A549 (cell line): ENCODE measurements at regions not wholly inside any gene's neighbourhood (a gene's known extent, or its start where the extent isn't known, plus 50 kb on each side); places are given as distances from the start of the nearest gene placed in this dataset.

Experiments
- ATAC-seq, 2 experiments: fragments of 200-7000 bp in 1 of 2; fragments of >200 bp in 1 of 2; cut with Nextera tagmentation in 1 of 2; cut with Tn5 transposase in 1 of 2; 3 replicates each; pipeline versions ENCODE4 v1.8.0 to v1.9.1; 2018 to 2020; ENCODE audit warnings: mild to moderate bottlenecking in 1 of 2, moderate library complexity in 1 of 2
- CTCF ChIA-PET: fragments of 300-600 bp; sonication (Branson Sonifier 250); formaldehyde crosslinking; extraction: SDS; loops from one replicate; lab custom pipeline; 2021; ENCODE audit warnings: antibody characterized with exemption, inconsistent platforms; lab: Yijun Ruan, JAX
- POLR2A ChIA-PET: fragments of 350-600 bp; formaldehyde crosslinking; extraction: SDS; loops from one replicate; lab custom pipeline; 2021; ENCODE audit warnings: antibody characterized with exemption, inconsistent platforms; lab: Yijun Ruan, JAX
- DNase-seq, 2 experiments: peaks; one replicate each; pipeline versions ENCODE4 v3.0.0 to v3.0.0-alpha.2; 2011 to 2016; ENCODE audit warnings: low read depth in 1 of 2, low spot score in 1 of 2
- FAIRE-seq: peaks from 2 replicates; lab custom pipeline; 2011; peaks lifted over from hg19 to GRCh38; lab: Jason Lieb, UNC
- H3K27ac ChIP-seq, 2 experiments: fragments of >200 bp; sonication (Bioruptor Twin); formaldehyde crosslinking; 3 replicates each; pipeline ENCODE4 v1.5.1; 2016 to 2017
- H3K4me1 ChIP-seq: fragments of >200 bp; sonication (Bioruptor Twin); formaldehyde crosslinking; 3 replicates; pipeline ENCODE4 v1.6.1; 2016
- H3K4me2 ChIP-seq: fragments of >200 bp; sonication (Bioruptor Twin); formaldehyde crosslinking; 3 replicates; pipeline ENCODE4 v1.6.1; 2016
- H3K4me3 ChIP-seq: fragments of >200 bp; sonication (Bioruptor Twin); formaldehyde crosslinking; 3 replicates; pipeline ENCODE4 v1.5.1; 2016
- H3K9me3 ChIP-seq: fragments of >200 bp; sonication (Bioruptor Twin); formaldehyde crosslinking; 3 replicates; pipeline ENCODE4 v1.6.1; 2016
- ATOH8 ChIP-seq: fragments of 250-450 bp; sonication (Bioruptor Pico); IDR thresholded peaks from 2 replicates; pipeline ENCODE4 v1.5.0; 2020; ENCODE audit warnings: low read depth, mild to moderate bottlenecking, moderate library complexity
- BCL3 ChIP-seq: fragments of >200 bp; sonication (Bioruptor Twin); formaldehyde crosslinking; IDR thresholded peaks from 3 replicates; pipeline ENCODE4 v1.6.1; 2016
- BHLHE40 ChIP-seq: IDR thresholded peaks from 2 replicates; pipeline ENCODE4 v1.6.1; 2012; ENCODE audit warnings: low read depth, low read length, inconsistent platforms
- CBX2 ChIP-seq: fragments of 200-600 bp; sonication (generic); IDR thresholded peaks from 2 replicates; pipeline ENCODE4 v1.6.1; 2016; ENCODE audit warnings: low read depth, mild to moderate bottlenecking, borderline replicate concordance
- CTCF ChIP-seq: fragments of >200 bp; sonication (Bioruptor Twin); formaldehyde crosslinking; IDR thresholded peaks from 3 replicates; pipeline ENCODE4 v1.5.1; 2016
- E2F6 ChIP-seq: IDR thresholded peaks from 2 replicates; pipeline ENCODE4 v1.6.1; 2012; ENCODE audit warnings: low read depth, borderline replicate concordance
- EHF ChIP-seq: fragments of 250-450 bp; sonication (Bioruptor Pico); IDR thresholded peaks from 2 replicates; pipeline ENCODE4 v1.5.0; 2020; ENCODE audit warnings: mild to moderate bottlenecking
- ELK1 ChIP-seq: fragments of 150-350 bp; IDR thresholded peaks from 2 replicates; pipeline ENCODE4 v1.6.1; 2014; ENCODE audit warnings: low read depth, mild to moderate bottlenecking, low read length
- EP300 ChIP-seq, 2 experiments: fragments of >200 bp; sonication (Bioruptor Twin); formaldehyde crosslinking; IDR thresholded peaks; 2 replicates in 1 of 2; 3 replicates in 1 of 2; pipeline ENCODE4 v1.6.1; 2016 to 2017
- FOSB ChIP-seq: fragments of 250-450 bp; sonication (Bioruptor Pico); IDR thresholded peaks from 2 replicates; pipeline ENCODE4 v1.5.0; 2020; ENCODE audit warnings: mild to moderate bottlenecking, moderate library complexity
- GATA3 ChIP-seq: IDR thresholded peaks from 2 replicates; pipeline ENCODE4 v1.6.1; 2012; ENCODE audit warnings: borderline replicate concordance
- HOXB13 ChIP-seq: fragments of 250-450 bp; sonication (Bioruptor Pico); IDR thresholded peaks from 2 replicates; pipeline ENCODE4 v1.5.0; 2020; ENCODE audit warnings: low read depth, mild to moderate bottlenecking, moderate library complexity
- MAFK ChIP-seq: fragments of 450-650 bp; IDR thresholded peaks from 2 replicates; pipeline ENCODE4 v1.6.1; 2014; ENCODE audit not compliant: partially characterized antibody
- MAX ChIP-seq: IDR thresholded peaks from 2 replicates; pipeline ENCODE4 v1.6.1; 2012
- MAZ ChIP-seq: fragments of 150-350 bp; IDR thresholded peaks from 2 replicates; pipeline ENCODE4 v1.6.1; 2014; ENCODE audit warnings: antibody characterized with exemption, low read depth, low read length, borderline replicate concordance
- NPAS2 ChIP-seq: fragments of 250-450 bp; sonication (Bioruptor Pico); IDR thresholded peaks from 2 replicates; pipeline ENCODE4 v1.8.0; 2022; ENCODE audit warnings: mild to moderate bottlenecking, moderate library complexity, borderline replicate concordance
- NR3C1 ChIP-seq: fragments of >200 bp; sonication (Bioruptor Twin); formaldehyde crosslinking; IDR thresholded peaks from 3 replicates; pipeline ENCODE4 v1.6.1; 2017
- RAD21 ChIP-seq, 2 experiments: fragments of >200 bp in 1 of 2; sonication (Bioruptor Twin) in 1 of 2; formaldehyde crosslinking in 1 of 2; IDR thresholded peaks in 1 of 2; conservative IDR thresholded peaks in 1 of 2; 2 replicates in 1 of 2; 3 replicates in 1 of 2; pipeline ENCODE4 v1.6.1; 2012 to 2018; ENCODE audit warnings: inconsistent platforms in 1 of 2
- REST ChIP-seq: fragments of 200-600 bp; sonication (generic); IDR thresholded peaks from 2 replicates; pipeline ENCODE4 v1.6.1; 2016; ENCODE audit warnings: antibody characterized with exemption, mild to moderate bottlenecking, moderate library complexity
- SMC3 ChIP-seq: fragments of >200 bp; sonication (Bioruptor Twin); formaldehyde crosslinking; IDR thresholded peaks from 3 replicates; pipeline ENCODE4 v1.6.1; 2018; ENCODE audit warnings: inconsistent platforms
- TFCP2L1 ChIP-seq: fragments of 250-450 bp; sonication (Bioruptor Pico); IDR thresholded peaks from 2 replicates; pipeline ENCODE4 v1.5.0; 2021; ENCODE audit warnings: mild to moderate bottlenecking
- TP53 ChIP-seq: fragments of 250-450 bp; sonication (Bioruptor Pico); IDR thresholded peaks from 2 replicates; pipeline ENCODE4 v1.5.0; 2021; ENCODE audit warnings: mild to moderate bottlenecking, moderate library complexity
- ZC3H11A ChIP-seq: fragments of 450-650 bp; IDR thresholded peaks from 2 replicates; pipeline ENCODE4 v1.6.1; 2014; ENCODE audit warnings: antibody characterized with exemption, mild to moderate bottlenecking
- ZFP36 ChIP-seq: fragments of 450-650 bp; IDR thresholded peaks from 2 replicates; pipeline ENCODE4 v1.6.1; 2014; ENCODE audit warnings: borderline replicate concordance; ENCODE audit not compliant: partially characterized antibody
- ZNF302 ChIP-seq: fragments of 250-450 bp; sonication (Bioruptor Pico); IDR thresholded peaks from 2 replicates; pipeline ENCODE4 v1.9.0; 2021; ENCODE audit warnings: inconsistent platforms, mild to moderate bottlenecking, moderate library complexity
- ZSCAN20 ChIP-seq: fragments of 250-450 bp; sonication (Bioruptor Pico); IDR thresholded peaks from 2 replicates; pipeline ENCODE4 v1.8.0; 2022; ENCODE audit warnings: mild to moderate bottlenecking, moderate library complexity
- WGBS: methylation state at CpG from one replicate; pipeline ENCODE4 v1.1.6; 2017; ENCODE audit errors: missing lambda C conversion rate; 5-methylcytosine and 5-hydroxymethylcytosine counted together

GRCh38 chr2:2898744-2899143 lies 478.9 kb downstream of the EIPR1 start:
- FAIRE-seq (no peak), DNase-seq (no peak), ATAC-seq (no peak)
- no peak overlapping the region for H3K4me2 ChIP-seq
- POLR2A ChIA-PET, result no interaction called here
- H3K27ac ChIP-seq, result no peak overlapping the region
- H3K4me3 ChIP-seq, result no peak overlapping the region
- no peaks in the 10 kb centered on the region for H3K4me1 ChIP-seq
- CTCF ChIA-PET, result no interaction called here
- 6% methylated on average over 2 of the region's 2 CpGs for WGBS
- H3K9me3 ChIP-seq, result 0 out of 3 replicates have a peak, but pooled peaks cover 2% of the 10 kb centered on the region
- TF ChIP-seq EP300 (IDR thresholded peaks at IDR 0.05), result no peak
- TF ChIP-seq NPAS2 (CRISPR knock-in tag), result no peak
- TF ChIP-seq ZFP36, result no peak
- no peak for TF ChIP-seq ZSCAN20
- no peak for TF ChIP-seq HOXB13 (CRISPR knock-in tag)
- TF ChIP-seq NR3C1, result no peak
- no peak for TF ChIP-seq TP53 (CRISPR knock-in tag)
- TF ChIP-seq MAX, result no peak
- TF ChIP-seq TFCP2L1 (CRISPR knock-in tag), result no peak
- TF ChIP-seq CTCF, result no peak
- TF ChIP-seq GATA3, result no peak
- no peak for TF ChIP-seq ZC3H11A
- TF ChIP-seq RAD21 (conservative IDR thresholded peaks at IDR 0.05 in 1 of 2, IDR thresholded peaks at IDR 0.05 in 1 of 2), result no peak
- TF ChIP-seq FOSB (CRISPR knock-in tag), result no peak
- TF ChIP-seq, all 56 proteins: peak for 0

- no peak for FAIRE-seq
- Histone ChIP-seq H3K9me3 (0 out of 3 replicates have a peak, but pooled peaks cover 2% of the 10 kb centered on the region), H3K27ac (no peak overlapping the region), H3K4me3 (no peak overlapping the region), H3K4me2 (no peak overlapping the region), H3K4me1 (no peaks in the 10 kb centered on the region)
- ChIA-PET CTCF (no interaction called here), POLR2A (no interaction called here)
- ATAC-seq, result no peak
- DNase-seq, result no peak
- TF ChIP-seq REST (no peak), E2F6 (no peak), ZSCAN20 (no peak), BCL3 (no peak), CBX2 (no peak), MAZ (no peak), EHF (CRISPR knock-in tag) (no peak), ZNF302 (CRISPR knock-in tag) (no peak), ATOH8 (CRISPR knock-in tag) (no peak), ELK1 (no peak), SMC3 (no peak), BHLHE40 (no peak), MAFK (no peak)
- WGBS, result 36% methylated on average over 7 of the region's 7 CpGs
Observed at GRCh38 chr2:2896643-2897042, 481.0 kb downstream of the EIPR1 start.
